HL-60/S4 (cell line): ENCODE measurements at regions not wholly inside any gene's neighbourhood (a gene's known extent, or its start where the extent isn't known, plus 50 kb on each side); places are given as distances from the start of the nearest gene placed in this dataset.
"Not testable (repeated sequence)": the region's sequence is repeated elsewhere in the genome, so short reads cannot be mapped to it uniquely, and the experiment has no call there.

ENCODE experiments used
- in situ Hi-C: fragments of 300-500 bp; cut with MboI; formaldehyde crosslinking; loops from 2 replicates; pipeline ENCODE4 v1.14.3; 2022; ENCODE audit warnings: low sequenced_read_pairs

GRCh38 chr9:38141746-38142591 lies 72.9 kb upstream of the SHB start:
- in situ Hi-C loops = no loop called here

- in situ Hi-C loops = no loop called here
These were observed 69.2 kb upstream of the SHB start for GRCh38 chr9:38138276-38138675.

- in situ Hi-C loops = no loop called here
These were observed 68.3 kb upstream of the SHB start for GRCh38 chr9:38137342-38137741.

- in situ Hi-C loops = no loop called here
These were observed 67.4 kb upstream of the SHB start for GRCh38 chr9:38136386-38136785.

GRCh38 chr9:38134611-38135237 lies 65.7 kb upstream of the SHB start:
- in situ Hi-C loops = no loop called here

GRCh38 chr9:38133595-38133994 lies 64.6 kb upstream of the SHB start:
- in situ Hi-C loops = no loop called here

GRCh38 chr9:38132956-38133355 lies 63.9 kb upstream of the SHB start:
- in situ Hi-C loops = no loop called here

- in situ Hi-C loops = no loop called here
These were observed 62.7 kb upstream of the SHB start for GRCh38 chr9:38131729-38132128.

- in situ Hi-C loops = no loop called here
These were observed 61.7 kb upstream of the SHB start for GRCh38 chr9:38130724-38131123.

- in situ Hi-C loops = no loop called here
These were observed 60.3 kb upstream of the SHB start for GRCh38 chr9:38129366-38129765.

GRCh38 chr9:38128752-38129270 lies 59.8 kb upstream of the SHB start:
- in situ Hi-C loops = no loop called here

- in situ Hi-C loops = no loop called here
These were observed 58.3 kb upstream of the SHB start for GRCh38 chr9:38127271-38127839.

GRCh38 chr9:38126730-38127129 lies 57.7 kb upstream of the SHB start:
- in situ Hi-C loops = no loop called here

GRCh38 chr9:38125889-38126288 lies 56.9 kb upstream of the SHB start:
- in situ Hi-C loops = no loop called here

GRCh38 chr9:38123359-38123758 lies 54.3 kb upstream of the SHB start:
- in situ Hi-C loops = not testable (repeated sequence)

- in situ Hi-C loops = no loop called here
These were observed 51.9 kb upstream of the SHB start for GRCh38 chr9:38120961-38121360.

- in situ Hi-C loops = no loop called here
These were observed 50.7 kb upstream of the SHB start for GRCh38 chr9:38119560-38120236.

- in situ Hi-C loops = no loop called here
These were observed 49.9 kb upstream of the SHB start for GRCh38 chr9:38118862-38119438.
